ENCODE measurements at regions not wholly inside any gene's neighbourhood (a gene's known extent, or its start where the extent isn't known, plus 50 kb on each side); places are given as distances from the start of the nearest gene placed in this dataset.

- Histone ChIP-seq H2AFZ (ENCODE audit: low read length) (no peak overlapping the region), H3K27ac (ENCODE audit: low read depth, low read length) (no peak overlapping the region), H3K27me3 (ENCODE audit: insufficient read depth, low read length) (no peaks in the 10 kb centered on the region), H3K36me3 (ENCODE audit: insufficient read depth, low read length) (no peaks in the 10 kb centered on the region), H3K79me2 (ENCODE audit: insufficient read depth, low read length) (no peaks in the 10 kb centered on the region), H3K9me3 (ENCODE audit: low read depth, low read length) (no peaks in the 10 kb centered on the region), H4K20me1 (ENCODE audit: insufficient read depth, low read length) (no peaks in the 10 kb centered on the region), H3K4me1 (ENCODE audit: insufficient read depth, low read length) (no peaks in the 10 kb centered on the region), H3K4me2 (ENCODE audit: insufficient read depth, low read length) (no peak overlapping the region), H3K4me3 (ENCODE audit: insufficient read depth, low read length) (no peak overlapping the region)
- no peak for DNase-seq (ENCODE audit: insufficient read length, low spot score, missing footprints)
- no peak for TF ChIP-seq CTCF (IDR thresholded peaks at IDR 0.05; ENCODE audit: extremely low read depth, low read depth, low read length)
These were observed 214.6 kb upstream of the COX7C start for GRCh38 chr5:86403190-86403589.

- Histone ChIP-seq H2AFZ (ENCODE audit: low read length) (no peak overlapping the region), H3K4me1 (ENCODE audit: insufficient read depth, low read length) (no peaks in the 10 kb centered on the region), H3K9me3 (ENCODE audit: low read depth, low read length) (no peaks in the 10 kb centered on the region), H3K79me2 (ENCODE audit: insufficient read depth, low read length) (no peaks in the 10 kb centered on the region), H3K27me3 (ENCODE audit: insufficient read depth, low read length) (no peaks in the 10 kb centered on the region), H3K27ac (ENCODE audit: low read depth, low read length) (no peak overlapping the region), H3K4me2 (ENCODE audit: insufficient read depth, low read length) (no peak overlapping the region), H4K20me1 (ENCODE audit: insufficient read depth, low read length) (no peaks in the 10 kb centered on the region), H3K36me3 (ENCODE audit: insufficient read depth, low read length) (no peaks in the 10 kb centered on the region), H3K4me3 (ENCODE audit: insufficient read depth, low read length) (no peak overlapping the region)
- TF ChIP-seq CTCF (IDR thresholded peaks at IDR 0.05; ENCODE audit: extremely low read depth, low read depth, low read length): no peak
- DNase-seq (ENCODE audit: insufficient read length, low spot score, missing footprints): no peak
These were observed 213.5 kb upstream of the COX7C start for GRCh38 chr5:86404256-86404655.

- Histone ChIP-seq H3K9me3 (ENCODE audit: low read depth, low read length) (no peaks in the 10 kb centered on the region), H3K79me2 (ENCODE audit: insufficient read depth, low read length) (no peaks in the 10 kb centered on the region), H3K36me3 (ENCODE audit: insufficient read depth, low read length) (no peaks in the 10 kb centered on the region), H3K27ac (ENCODE audit: low read depth, low read length) (no peak overlapping the region), H3K27me3 (ENCODE audit: insufficient read depth, low read length) (no peaks in the 10 kb centered on the region), H3K4me1 (ENCODE audit: insufficient read depth, low read length) (no peaks in the 10 kb centered on the region), H4K20me1 (ENCODE audit: insufficient read depth, low read length) (no peaks in the 10 kb centered on the region), H3K4me2 (ENCODE audit: insufficient read depth, low read length) (no peak overlapping the region), H2AFZ (ENCODE audit: low read length) (no peak overlapping the region), H3K4me3 (ENCODE audit: insufficient read depth, low read length) (no peak overlapping the region)
- no peak for DNase-seq (ENCODE audit: insufficient read length, low spot score, missing footprints)
- no peak for TF ChIP-seq CTCF (IDR thresholded peaks at IDR 0.05; ENCODE audit: extremely low read depth, low read depth, low read length)
These were observed 210.0 kb upstream of the COX7C start for GRCh38 chr5:86407711-86408110.

GRCh38 chr5:86411596-86411995 lies 206.1 kb upstream of the COX7C start:
- no peak overlapping the region for H2AFZ ChIP-seq (ENCODE audit: low read length)
- H3K79me2 ChIP-seq (ENCODE audit: insufficient read depth, low read length): no peaks in the 10 kb centered on the region
- no peaks in the 10 kb centered on the region for H3K9me3 ChIP-seq (ENCODE audit: low read depth, low read length)
- H3K4me2 ChIP-seq (ENCODE audit: insufficient read depth, low read length): no peak overlapping the region
- H3K36me3 ChIP-seq (ENCODE audit: insufficient read depth, low read length): no peaks in the 10 kb centered on the region
- TF ChIP-seq CTCF (IDR thresholded peaks at IDR 0.05; ENCODE audit: extremely low read depth, low read depth, low read length): no peak
- no peak overlapping the region for H3K4me3 ChIP-seq (ENCODE audit: insufficient read depth, low read length)
- no peak for DNase-seq (ENCODE audit: insufficient read length, low spot score, missing footprints)
- no peak overlapping the region for H3K27ac ChIP-seq (ENCODE audit: low read depth, low read length)
- H4K20me1 ChIP-seq (ENCODE audit: insufficient read depth, low read length): no peaks in the 10 kb centered on the region
- H3K27me3 ChIP-seq (ENCODE audit: insufficient read depth, low read length): no peaks in the 10 kb centered on the region
- no peaks in the 10 kb centered on the region for H3K4me1 ChIP-seq (ENCODE audit: insufficient read depth, low read length)
